Mesenchymal stem cell (in vitro differentiated cells and primary cell): ENCODE measurements at regions not wholly inside any gene's neighbourhood (a gene's known extent, or its start where the extent isn't known, plus 50 kb on each side); places are given as distances from the start of the nearest gene placed in this dataset.

Source experiments
- DNase-seq: peaks from one replicate; pipeline ENCODE4 v3.0.0-alpha.2; 2013
- H2AFZ ChIP-seq: one replicate; pipeline ENCODE4 v1.6.1; 2013; ENCODE audit warnings: low read depth, mild to moderate bottlenecking, control low read depth, inconsistent platforms, low read length, moderate library complexity
- H2AK5ac ChIP-seq: 2 replicates; pipeline ENCODE4 v1.6.1; 2013; ENCODE audit warnings: low read length, moderate library complexity, mild to moderate bottlenecking, inconsistent platforms; ENCODE audit not compliant: severe bottlenecking
- H2BK120ac ChIP-seq: one replicate; pipeline ENCODE4 v1.6.1; 2013; ENCODE audit warnings: low read depth, mild to moderate bottlenecking, inconsistent platforms, low read length, moderate library complexity
- H2BK12ac ChIP-seq, 2 experiments: one replicate each; pipeline ENCODE4 v1.6.1; 2013; ENCODE audit warnings: inconsistent platforms in 2 of 2, low read length in 2 of 2, mild to moderate bottlenecking in 2 of 2, moderate library complexity in 2 of 2, control low read depth in 1 of 2
- H2BK15ac ChIP-seq: one replicate; pipeline ENCODE4 v1.6.1; 2013; ENCODE audit warnings: mild to moderate bottlenecking, low read depth, inconsistent platforms; ENCODE audit not compliant: poor library complexity, severe bottlenecking
- H2BK5ac ChIP-seq: 2 replicates; pipeline ENCODE4 v1.6.1; 2013; ENCODE audit warnings: low read depth, mild to moderate bottlenecking, low read length, control low read depth, inconsistent platforms; ENCODE audit not compliant: poor library complexity, severe bottlenecking
- H3K14ac ChIP-seq, 2 experiments: one replicate each; pipeline ENCODE4 v1.6.1; 2013; ENCODE audit warnings: inconsistent platforms in 2 of 2, low read length in 2 of 2, control low read depth in 1 of 2, mild to moderate bottlenecking in 1 of 2, moderate library complexity in 1 of 2
- H3K18ac ChIP-seq, 2 experiments: one replicate each; pipeline ENCODE4 v1.6.1; 2013; ENCODE audit warnings: inconsistent platforms in 2 of 2, low read length in 2 of 2, control low read depth in 1 of 2, low read depth in 1 of 2, mild to moderate bottlenecking in 1 of 2
- H3K23ac ChIP-seq, 2 experiments: one replicate each; pipeline ENCODE4 v1.6.1; 2013; ENCODE audit warnings: inconsistent platforms in 2 of 2, low read length in 2 of 2, mild to moderate bottlenecking in 2 of 2, moderate library complexity in 2 of 2, control low read depth in 1 of 2
- H3K27ac ChIP-seq: 2 replicates; pipeline ENCODE4 v1.5.1; 2013; ENCODE audit warnings: mild to moderate bottlenecking, moderate library complexity, low read length, control low read depth, inconsistent platforms; ENCODE audit not compliant: poor library complexity, severe bottlenecking
- H3K27me3 ChIP-seq, 2 experiments: 2 replicates each; pipeline versions ENCODE4 v1.6.1 to v1.7.0; 2013; ENCODE audit warnings: low read length in 2 of 2, mild to moderate bottlenecking in 2 of 2, moderate library complexity in 2 of 2, control low read depth in 1 of 2, inconsistent platforms in 1 of 2; ENCODE audit not compliant: control insufficient read depth in 1 of 2, insufficient read depth in 1 of 2
- H3K36me3 ChIP-seq, 2 experiments: 2 replicates each; pipeline versions ENCODE4 v1.6.1 to v1.7.0; 2013; ENCODE audit warnings: low read length in 2 of 2, control low read depth in 1 of 2, inconsistent platforms in 1 of 2, low read depth in 1 of 2, mild to moderate bottlenecking in 1 of 2; ENCODE audit not compliant: insufficient read depth in 2 of 2, control insufficient read depth in 1 of 2
- H3K4ac ChIP-seq, 2 experiments: one replicate each; pipeline ENCODE4 v1.6.1; 2013; ENCODE audit warnings: inconsistent platforms in 2 of 2, low read length in 2 of 2, mild to moderate bottlenecking in 2 of 2, moderate library complexity in 2 of 2, control low read depth in 1 of 2, low read depth in 1 of 2
- H3K4me1 ChIP-seq: 2 replicates; pipeline ENCODE4 v1.6.1; 2013; ENCODE audit warnings: low read depth, low read length, control low read depth; ENCODE audit not compliant: control insufficient read depth, insufficient read depth
- H3K4me2 ChIP-seq: 2 replicates; pipeline ENCODE4 v1.6.1; 2013; ENCODE audit warnings: low read length, mild to moderate bottlenecking, inconsistent platforms; ENCODE audit not compliant: poor library complexity, severe bottlenecking
- H3K4me3 ChIP-seq, 2 experiments: 2 replicates each; pipeline versions ENCODE4 v1.5.1 to v1.7.0; 2013; ENCODE audit warnings: low read length in 2 of 2, mild to moderate bottlenecking in 2 of 2, control low read depth in 1 of 2, low read depth in 1 of 2; ENCODE audit not compliant: insufficient read depth in 1 of 2
- H3K79me1 ChIP-seq: replicated peaks from 2 replicates; pipeline ENCODE4 v1.6.1; 2013; ENCODE audit warnings: mild to moderate bottlenecking, control low read depth, low read length, inconsistent platforms; ENCODE audit not compliant: poor library complexity, severe bottlenecking
- H3K9ac ChIP-seq: 2 replicates; pipeline ENCODE4 v1.7.0; 2013; ENCODE audit warnings: mild to moderate bottlenecking, low read length, moderate library complexity
- H3K9me3 ChIP-seq: 2 replicates; pipeline ENCODE4 v1.7.0; 2013; ENCODE audit warnings: mild to moderate bottlenecking, low read length; ENCODE audit not compliant: control insufficient read depth
- H4K8ac ChIP-seq: one replicate; pipeline ENCODE4 v1.6.1; 2013; ENCODE audit warnings: inconsistent platforms, mild to moderate bottlenecking, low read length, moderate library complexity
- H4K91ac ChIP-seq: one replicate; pipeline ENCODE4 v1.6.1; 2013; ENCODE audit warnings: mild to moderate bottlenecking, low read length, inconsistent platforms
- WGBS: methylation state at CpG from one replicate; pipeline ENCODE4 v1.1.7; 2013; ENCODE audit warnings: mixed read lengths; 5-methylcytosine and 5-hydroxymethylcytosine counted together

- Histone ChIP-seq H3K79me1 (no peaks in the 10 kb centered on the region), H3K4me1 (no peaks in the 10 kb centered on the region), H4K8ac (peak overlapping the region; percentile 7), H3K9me3 (no peaks in the 10 kb centered on the region), H2BK15ac (no peak overlapping the region), H3K4me2 (no peak overlapping the region), H4K91ac (no peak overlapping the region), H2BK120ac (no peak overlapping the region), H3K9ac (peak overlapping the region; percentile 1), H2BK5ac (no peak overlapping the region), H3K4me3 (no peak overlapping the region), H3K27me3 (no peaks in the 10 kb centered on the region), H3K36me3 (no peaks in the 10 kb centered on the region), H2AFZ (no peak overlapping the region), H3K27ac (no peak overlapping the region), H2AK5ac (no peak overlapping the region), H3K4ac (no peak overlapping the region), H3K14ac (no peak overlapping the region), H3K18ac (peak overlapping the region in 1 of 2 experiments; percentile 49), H2BK12ac (no peak overlapping the region), H3K23ac (no peak overlapping the region)
- no peak for DNase-seq
- WGBS = 93% methylated on average over 1 of the region's 3 CpGs
Observed at GRCh38 chr14:87109271-87109670, 883.7 kb downstream of the GALC start.

- peak overlapping the region in 1 of 2 experiments; percentile 83 for H3K18ac ChIP-seq
- H2AK5ac ChIP-seq = no peak overlapping the region
- 73% methylated on average over 1 of the region's 3 CpGs for WGBS
- H3K36me3 ChIP-seq = no peaks in the 10 kb centered on the region
- no peaks in the 10 kb centered on the region for H3K27me3 ChIP-seq
- H3K4me1 ChIP-seq = no peaks in the 10 kb centered on the region
- H4K8ac ChIP-seq = no peak overlapping the region
- no peak overlapping the region for H4K91ac ChIP-seq
- no peak overlapping the region for H3K23ac ChIP-seq
- DNase-seq = peak; percentile 56
- no peak overlapping the region for H2BK15ac ChIP-seq
- H2AFZ ChIP-seq = no peak overlapping the region
- H3K4me2 ChIP-seq = no peak overlapping the region
- H2BK5ac ChIP-seq = no peak overlapping the region
- peak overlapping the region; percentile 1 for H3K9ac ChIP-seq
- no peak overlapping the region for H3K4ac ChIP-seq
- H3K27ac ChIP-seq = no peak overlapping the region
- H2BK120ac ChIP-seq = no peak overlapping the region
- H3K79me1 ChIP-seq = no peaks in the 10 kb centered on the region
- no peak overlapping the region for H3K14ac ChIP-seq
- H2BK12ac ChIP-seq = no peak overlapping the region
- no peaks in the 10 kb centered on the region for H3K9me3 ChIP-seq
- H3K4me3 ChIP-seq = no peak overlapping the region
Observed at GRCh38 chr14:87108726-87109125, 884.3 kb downstream of the GALC start.

- Histone ChIP-seq H2AK5ac (no peak overlapping the region), H2BK12ac (peak overlapping the region; percentile 15 to 52), H3K23ac (no peak overlapping the region), H3K14ac (no peak overlapping the region), H3K27me3 (no peaks in the 10 kb centered on the region), H2BK15ac (no peak overlapping the region), H4K8ac (no peak overlapping the region), H3K79me1 (no peaks in the 10 kb centered on the region), H3K18ac (no peak overlapping the region), H3K9me3 (no peaks in the 10 kb centered on the region), H3K4me3 (no peak overlapping the region), H2BK5ac (no peak overlapping the region), H3K36me3 (no peaks in the 10 kb centered on the region), H4K91ac (peak overlapping the region; percentile 61), H2AFZ (no peak overlapping the region), H3K4me1 (no peaks in the 10 kb centered on the region), H2BK120ac (peak overlapping the region; percentile 54), H3K27ac (no peak overlapping the region), H3K4me2 (no peak overlapping the region), H3K9ac (no peak overlapping the region), H3K4ac (peak overlapping the region in 1 of 2 experiments; percentile 9)
- peak; percentile 60 for DNase-seq
- WGBS = 28% methylated on average over 3 of the region's 3 CpGs
Observed at GRCh38 chr14:87102811-87103378, 890.1 kb downstream of the GALC start.

- Histone ChIP-seq H3K14ac (no peak overlapping the region), H3K9ac (no peak overlapping the region), H3K27me3 (no peaks in the 10 kb centered on the region), H3K23ac (no peak overlapping the region), H3K4me3 (no peak overlapping the region), H3K79me1 (no peaks in the 10 kb centered on the region), H3K36me3 (no peaks in the 10 kb centered on the region), H2BK120ac (no peak overlapping the region), H4K91ac (no peak overlapping the region), H3K4me2 (no peak overlapping the region), H2AFZ (no peak overlapping the region), H3K4me1 (no peaks in the 10 kb centered on the region), H2BK5ac (no peak overlapping the region), H4K8ac (no peak overlapping the region), H3K27ac (no peak overlapping the region), H2BK15ac (no peak overlapping the region), H3K4ac (no peak overlapping the region), H2AK5ac (no peak overlapping the region), H3K9me3 (no peaks in the 10 kb centered on the region), H3K18ac (peak overlapping the region in 1 of 2 experiments; percentile 54), H2BK12ac (peak overlapping the region in 1 of 2 experiments; percentile 51)
- WGBS = 8% methylated on average over 2 of the region's 2 CpGs
- DNase-seq = peak; percentile 98
Observed at GRCh38 chr14:87097015-87097414, 896.0 kb downstream of the GALC start.
